CD4-positive, alpha-beta T cell (primary cell): ENCODE measurements at regions not wholly inside any gene's neighbourhood (a gene's known extent, or its start where the extent isn't known, plus 50 kb on each side); places are given as distances from the start of the nearest gene placed in this dataset.

Experiments used
- ATAC-seq: fragments of 200-7000 bp; cut with Tn5 transposase; one replicate; pipeline ENCODE4 v1.10.0; 2022; ENCODE audit warnings: mild to moderate bottlenecking; ENCODE audit not compliant: poor library complexity
- CTCF ChIA-PET: fragments of 350-600 bp; sonication (Branson Sonifier 250); formaldehyde crosslinking; loops from one replicate; lab custom pipeline; 2021; ENCODE audit warnings: antibody characterized with exemption, inconsistent platforms; lab: Charles Lee
- POLR2A ChIA-PET: fragments of 350-600 bp; sonication (Branson Sonifier 250); formaldehyde crosslinking; loops from one replicate; lab custom pipeline; 2021; ENCODE audit warnings: antibody characterized with exemption, inconsistent platforms; lab: Charles Lee
- DNase-seq, 14 experiments: peaks; one replicate each; pipeline ENCODE4 v3.0.0-alpha.2; 2013 to 2020; ENCODE audit warnings: mixed read lengths in 2 of 14
- H3K27ac ChIP-seq, 2 donors: one replicate each; pipeline versions ENCODE4 v1.5.1 to v1.7.0; 2013; ENCODE audit warnings: low read length in 2 of 2, low read depth in 1 of 2, mild to moderate bottlenecking in 1 of 2
- H3K27me3 ChIP-seq, 2 experiments: 1 replicate in 1 of 2; 2 replicates in 1 of 2; pipeline versions ENCODE4 v1.6.1 to v1.7.0; 2013; ENCODE audit warnings: low read length in 2 of 2, control low read depth in 1 of 2, mild to moderate bottlenecking in 1 of 2, moderate library complexity in 1 of 2; ENCODE audit not compliant: insufficient read depth in 2 of 2, control insufficient read depth in 1 of 2
- H3K36me3 ChIP-seq: one replicate; pipeline ENCODE4 v1.6.1; 2013; ENCODE audit warnings: low read length, control low read depth; ENCODE audit not compliant: insufficient read depth
- H3K4me1 ChIP-seq: one replicate; pipeline ENCODE4 v1.6.1; 2013; ENCODE audit warnings: low read length, control low read depth; ENCODE audit not compliant: insufficient read depth
- H3K4me3 ChIP-seq: one replicate; pipeline ENCODE4 v1.5.1; 2013; ENCODE audit warnings: mild to moderate bottlenecking, low read length, moderate library complexity
- H3K9me3 ChIP-seq, 2 experiments: 1 replicate in 1 of 2; 2 replicates in 1 of 2; pipeline versions ENCODE4 v1.6.1 to v1.7.0; 2013; ENCODE audit warnings: low read length in 2 of 2, mild to moderate bottlenecking in 2 of 2, control low read depth in 1 of 2, moderate library complexity in 1 of 2; ENCODE audit not compliant: control insufficient read depth in 1 of 2, insufficient read depth in 1 of 2
- H3K27ac Mint-ChIP-seq: one replicate; pipeline ENCODE4 v1.8.0; 2020; ENCODE audit warnings: mixed read lengths
- H3K27me3 Mint-ChIP-seq: one replicate; pipeline ENCODE4 v1.8.0; 2021; ENCODE audit warnings: mixed read lengths
- H3K36me3 Mint-ChIP-seq: one replicate; pipeline ENCODE4 v1.8.0; 2021; ENCODE audit warnings: low read depth, mixed read lengths
- H3K4me1 Mint-ChIP-seq: one replicate; pipeline ENCODE4 v1.8.0; 2021; ENCODE audit warnings: low read depth, mixed read lengths
- H3K4me3 Mint-ChIP-seq: one replicate; pipeline ENCODE4 v1.8.0; 2020; ENCODE audit warnings: mild to moderate bottlenecking, mixed read lengths
- H3K9me3 Mint-ChIP-seq: one replicate; pipeline ENCODE4 v1.8.0; 2020; ENCODE audit warnings: mixed read lengths
- CTCF ChIP-seq: fragments of 200-600 bp; IDR thresholded peaks from one replicate; pipeline ENCODE4 v1.8.0; 2022; ENCODE audit warnings: antibody characterized with exemption, mild to moderate bottlenecking
- intact Hi-C, 2 experiments: fragments of 100-400 bp; cut with DNase I in 1 of 2; cut with micrococcal nuclease in 1 of 2; formaldehyde crosslinking; loops; one replicate each; pipeline versions ENCODE4 v1.15.1 to v1.9.0; 2023 to 2025; cut with DNase I, micrococcal nuclease

- Mint-ChIP-seq H3K4me3 (no peak overlapping the region), H3K27ac (no peak overlapping the region), H3K36me3 (no peaks in the 10 kb centered on the region), H3K4me1 (no peaks in the 10 kb centered on the region), H3K27me3 (no peaks in the 10 kb centered on the region), H3K9me3 (peaks cover 5% of the 10 kb centered on the region)
- no peaks in the 10 kb centered on the region for H3K36me3 ChIP-seq
- H3K27me3 ChIP-seq: no peaks in the 10 kb centered on the region
- DNase-seq (no peak), ATAC-seq (no peak)
- POLR2A ChIA-PET: no interaction called here
- CTCF ChIA-PET: no interaction called here
- no peaks in the 10 kb centered on the region for H3K4me1 ChIP-seq
- H3K4me3 ChIP-seq: no peak overlapping the region
- no peak for TF ChIP-seq CTCF
- intact Hi-C loops: no loop called here
- H3K27ac ChIP-seq: no peak overlapping the region
- H3K9me3 ChIP-seq: peaks cover 0 to 8% of the 10 kb centered on the region in 2 experiments
Observed at GRCh38 chr21:17050156-17050555, 462.7 kb upstream of the CXADR start.

- H3K9me3 ChIP-seq: peaks cover 0 to 8% of the 10 kb centered on the region in 2 experiments
- H3K4me1 ChIP-seq: no peaks in the 10 kb centered on the region
- intact Hi-C loops: no loop called here
- H3K4me3 ChIP-seq: no peak overlapping the region
- no peaks in the 10 kb centered on the region for H3K27me3 Mint-ChIP-seq
- DNase-seq (no peak), ATAC-seq (no peak)
- POLR2A ChIA-PET: no interaction called here
- H3K4me3 Mint-ChIP-seq: no peak overlapping the region
- peaks cover 7% of the 10 kb centered on the region for H3K9me3 Mint-ChIP-seq
- no peak overlapping the region for H3K27ac ChIP-seq
- H3K4me1 Mint-ChIP-seq: no peaks in the 10 kb centered on the region
- no peak for TF ChIP-seq CTCF
- no peaks in the 10 kb centered on the region for H3K36me3 Mint-ChIP-seq
- H3K27ac Mint-ChIP-seq: no peak overlapping the region
- CTCF ChIA-PET: no interaction called here
- H3K27me3 ChIP-seq: no peaks in the 10 kb centered on the region
- no peaks in the 10 kb centered on the region for H3K36me3 ChIP-seq
Observed at GRCh38 chr21:17050646-17051045, 462.2 kb upstream of the CXADR start.

- H3K36me3 ChIP-seq: no peaks in the 10 kb centered on the region
- no peak overlapping the region for H3K4me3 Mint-ChIP-seq
- H3K27ac ChIP-seq: no peak overlapping the region
- no peak for TF ChIP-seq CTCF
- intact Hi-C loops: no loop called here
- H3K27me3 Mint-ChIP-seq: no peaks in the 10 kb centered on the region
- H3K9me3 ChIP-seq: peaks cover 0 to 8% of the 10 kb centered on the region in 2 experiments
- ATAC-seq: no peak
- no peak overlapping the region for H3K27ac Mint-ChIP-seq
- no peaks in the 10 kb centered on the region for H3K36me3 Mint-ChIP-seq
- no peak for DNase-seq
- H3K9me3 Mint-ChIP-seq: peaks cover 7% of the 10 kb centered on the region
- CTCF ChIA-PET: no interaction called here
- POLR2A ChIA-PET: no interaction called here
- no peak overlapping the region for H3K4me3 ChIP-seq
- no peaks in the 10 kb centered on the region for H3K27me3 ChIP-seq
- no peaks in the 10 kb centered on the region for H3K4me1 Mint-ChIP-seq
- H3K4me1 ChIP-seq: no peaks in the 10 kb centered on the region
Observed at GRCh38 chr21:17051054-17051453, 461.8 kb upstream of the CXADR start.
